ENCODE measurements at regions not wholly inside any gene's neighbourhood (a gene's known extent, or its start where the extent isn't known, plus 50 kb on each side); places are given as distances from the start of the nearest gene placed in this dataset.

DNA sequence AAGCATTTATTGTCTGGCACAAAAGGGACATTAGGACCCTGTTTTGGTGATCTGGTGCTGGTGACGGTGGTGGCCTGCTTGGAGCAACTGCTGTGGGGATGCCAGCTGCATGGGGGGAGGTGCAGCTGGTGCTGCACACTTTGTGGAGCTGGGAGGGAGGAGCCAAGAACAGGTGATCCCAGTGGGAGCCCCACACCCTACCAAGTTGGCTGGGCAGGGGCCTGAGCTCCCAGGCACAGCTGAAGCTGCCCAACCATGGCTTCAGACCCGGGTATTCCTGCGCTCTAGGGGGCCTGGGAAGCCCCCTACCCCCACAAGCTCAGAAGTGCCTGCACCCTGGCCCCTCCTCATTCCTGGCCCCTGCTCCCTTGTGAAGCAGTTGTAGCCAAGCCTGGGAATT lies 1512.5 kb downstream of the TECRL start:
- Histone ChIP-seq H3K4me1 (no peaks in the 10 kb centered on the region), H3K9me3 (no peaks in the 10 kb centered on the region), H3K27ac (no peak overlapping the region), H3K27me3 (no peaks in the 10 kb centered on the region), H3K36me3 (no peaks in the 10 kb centered on the region), H3K4me3 (no peak overlapping the region)
- DNase-seq (ENCODE audit: low spot score) = no peak
- TF ChIP-seq, protein P1, sequence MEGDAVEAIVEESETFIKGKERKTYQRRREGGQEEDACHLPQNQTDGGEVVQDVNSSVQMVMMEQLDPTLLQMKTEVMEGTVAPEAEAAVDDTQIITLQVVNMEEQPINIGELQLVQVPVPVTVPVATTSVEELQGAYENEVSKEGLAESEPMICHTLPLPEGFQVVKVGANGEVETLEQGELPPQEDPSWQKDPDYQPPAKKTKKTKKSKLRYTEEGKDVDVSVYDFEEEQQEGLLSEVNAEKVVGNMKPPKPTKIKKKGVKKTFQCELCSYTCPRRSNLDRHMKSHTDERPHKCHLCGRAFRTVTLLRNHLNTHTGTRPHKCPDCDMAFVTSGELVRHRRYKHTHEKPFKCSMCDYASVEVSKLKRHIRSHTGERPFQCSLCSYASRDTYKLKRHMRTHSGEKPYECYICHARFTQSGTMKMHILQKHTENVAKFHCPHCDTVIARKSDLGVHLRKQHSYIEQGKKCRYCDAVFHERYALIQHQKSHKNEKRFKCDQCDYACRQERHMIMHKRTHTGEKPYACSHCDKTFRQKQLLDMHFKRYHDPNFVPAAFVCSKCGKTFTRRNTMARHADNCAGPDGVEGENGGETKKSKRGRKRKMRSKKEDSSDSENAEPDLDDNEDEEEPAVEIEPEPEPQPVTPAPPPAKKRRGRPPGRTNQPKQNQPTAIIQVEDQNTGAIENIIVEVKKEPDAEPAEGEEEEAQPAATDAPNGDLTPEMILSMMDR (IDR thresholded peaks at IDR 0.05) = no peak

DNA sequence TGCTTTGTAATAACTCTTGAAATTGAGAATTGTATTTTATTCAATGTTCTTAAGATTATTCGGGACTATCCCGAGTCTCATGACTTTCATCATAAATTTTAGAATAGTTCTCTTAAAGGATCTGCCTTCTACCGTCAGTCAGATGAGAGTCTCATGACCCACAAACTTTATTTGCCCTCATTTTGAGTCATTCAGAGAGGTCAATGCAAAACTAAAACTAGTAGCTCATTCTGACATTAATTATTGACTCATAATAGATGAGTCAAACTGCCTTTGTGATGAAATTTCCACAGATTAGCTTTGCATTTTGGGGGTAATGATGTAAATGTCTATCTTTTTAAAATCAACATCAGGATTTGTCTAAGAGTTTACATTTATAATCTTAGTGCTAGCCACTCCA lies 1527.3 kb downstream of the TECRL start:
- H3K4me3 ChIP-seq = no peak overlapping the region
- H3K9me3 ChIP-seq = no peaks in the 10 kb centered on the region
- no peaks in the 10 kb centered on the region for H3K4me1 ChIP-seq
- H3K27me3 ChIP-seq = no peaks in the 10 kb centered on the region
- no peak overlapping the region for H3K27ac ChIP-seq
- TF ChIP-seq, protein P1 (IDR thresholded peaks at IDR 0.05) = no peak
- no peak for DNase-seq (ENCODE audit: low spot score)
- H3K36me3 ChIP-seq = no peaks in the 10 kb centered on the region

DNA sequence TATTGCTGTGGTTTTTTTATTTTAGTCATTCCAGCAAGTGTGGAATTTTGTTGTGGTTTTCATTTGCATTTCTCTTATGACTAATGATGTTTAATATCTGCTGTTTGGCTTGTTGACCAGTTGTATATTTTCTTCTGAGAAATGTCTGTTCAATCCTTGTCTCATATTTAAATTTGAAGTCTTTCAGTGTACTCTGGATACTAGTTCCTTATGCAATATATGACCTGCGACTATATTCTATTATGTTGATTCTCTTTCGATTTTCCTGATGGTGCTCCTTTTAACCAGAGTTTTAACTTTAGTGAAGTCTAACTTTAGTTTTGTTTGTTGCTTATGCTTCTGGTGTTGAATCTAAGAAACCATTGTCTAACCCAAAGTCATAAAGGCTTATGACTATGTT lies 1528.0 kb downstream of the TECRL start:
- no peaks in the 10 kb centered on the region for H3K9me3 ChIP-seq
- TF ChIP-seq, protein P1 (IDR thresholded peaks at IDR 0.05) = no peak
- no peaks in the 10 kb centered on the region for H3K36me3 ChIP-seq

DNA sequence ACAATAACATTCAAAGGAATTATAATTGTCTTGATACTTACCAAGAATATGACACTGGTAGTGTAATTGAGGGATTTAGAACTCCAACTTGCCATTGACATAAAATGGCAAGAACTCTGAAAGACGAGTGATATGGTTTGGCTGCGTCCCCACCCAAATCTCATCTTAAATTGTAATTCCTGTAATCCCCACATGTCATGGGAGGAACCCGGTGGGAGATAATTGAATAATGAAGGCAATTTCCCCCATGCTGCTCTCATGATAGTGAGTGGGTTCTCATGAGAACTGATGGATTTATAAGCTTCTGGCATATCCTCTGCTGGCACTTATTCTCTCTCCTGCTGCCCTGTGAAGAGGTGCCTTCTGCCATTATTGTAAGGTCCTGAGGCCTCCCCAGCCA lies 1536.4 kb downstream of the TECRL start:
- no peak overlapping the region for H3K4me3 ChIP-seq
- no peak overlapping the region for H3K27ac ChIP-seq
- no peaks in the 10 kb centered on the region for H3K36me3 ChIP-seq
- H3K9me3 ChIP-seq = no peaks in the 10 kb centered on the region
- TF ChIP-seq, protein P1 (IDR thresholded peaks at IDR 0.05) = no peak
- H3K4me1 ChIP-seq = no peaks in the 10 kb centered on the region
- no peaks in the 10 kb centered on the region for H3K27me3 ChIP-seq
- no peak for DNase-seq (ENCODE audit: low spot score)

More for the DNA sequence above, 1528.0 kb downstream of the TECRL start:
- no peaks in the 10 kb centered on the region for H3K4me1 ChIP-seq
- no peaks in the 10 kb centered on the region for H3K27me3 ChIP-seq
- DNase-seq (ENCODE audit: low spot score) = no peak
- no peak overlapping the region for H3K4me3 ChIP-seq
- H3K27ac ChIP-seq = no peak overlapping the region

DNA sequence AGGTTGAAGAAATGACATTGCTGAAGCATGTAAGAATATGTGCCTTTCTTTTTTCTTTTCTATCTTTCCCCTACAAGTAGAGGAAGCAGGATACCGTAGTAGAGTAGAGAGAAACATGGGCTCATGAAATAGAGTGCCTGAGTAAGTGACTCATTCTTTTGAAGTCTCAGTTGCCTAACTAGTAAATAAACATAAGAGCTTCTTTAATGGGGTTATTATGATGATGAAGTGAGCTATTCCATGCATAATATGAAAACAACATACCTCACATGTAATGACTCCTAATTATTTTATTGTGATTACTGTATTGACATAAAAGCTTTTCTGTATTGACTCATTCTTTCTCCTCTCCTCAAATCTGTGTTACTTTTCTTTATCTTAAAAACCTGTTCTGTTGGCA lies 1538.2 kb downstream of the TECRL start:
- TF ChIP-seq, protein P1 (IDR thresholded peaks at IDR 0.05) = no peak
- no peaks in the 10 kb centered on the region for H3K36me3 ChIP-seq
- DNase-seq (ENCODE audit: low spot score) = no peak
- no peak overlapping the region for H3K4me3 ChIP-seq
- no peaks in the 10 kb centered on the region for H3K27me3 ChIP-seq
- H3K9me3 ChIP-seq = no peaks in the 10 kb centered on the region
- no peak overlapping the region for H3K27ac ChIP-seq
- no peaks in the 10 kb centered on the region for H3K4me1 ChIP-seq

DNA sequence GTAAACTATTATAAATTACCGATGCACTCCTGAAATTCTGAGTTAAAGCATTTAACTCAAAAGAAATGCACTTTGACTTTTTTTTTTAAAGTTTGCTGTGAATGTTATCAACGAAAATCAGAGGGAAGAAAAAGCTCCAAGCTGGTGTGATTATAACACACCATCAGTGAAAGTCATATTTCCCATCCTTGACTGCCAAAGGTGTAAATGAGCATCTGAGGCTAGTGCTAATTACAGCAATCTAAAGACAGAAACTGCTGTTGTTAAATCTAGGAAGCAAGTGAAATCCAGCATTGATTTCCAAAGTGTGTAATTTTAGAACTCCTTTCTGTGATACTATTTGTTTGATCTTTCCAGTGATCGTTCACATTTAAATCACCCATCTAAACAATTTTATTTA lies 1538.8 kb downstream of the TECRL start:
- Histone ChIP-seq H3K27ac (no peak overlapping the region), H3K4me3 (no peak overlapping the region), H3K27me3 (no peaks in the 10 kb centered on the region), H3K4me1 (no peaks in the 10 kb centered on the region), H3K36me3 (no peaks in the 10 kb centered on the region), H3K9me3 (no peaks in the 10 kb centered on the region)
- DNase-seq (ENCODE audit: low spot score) = no peak
- TF ChIP-seq, protein P1 (IDR thresholded peaks at IDR 0.05) = no peak
